Right ventricle myocardium inferior (tissue), 1 donor: ENCODE measurements at regions not wholly inside any gene's neighbourhood (a gene's known extent, or its start where the extent isn't known, plus 50 kb on each side); places are given as distances from the start of the nearest gene placed in this dataset.

ENCODE experiments used
- ATAC-seq: fragments of 200-7000 bp; cut with Tn5 transposase; one replicate; pipeline ENCODE4 v1.9.1; 2020; ENCODE audit warnings: mild to moderate bottlenecking, moderate library complexity
- DNase-seq: peaks from one replicate; pipeline ENCODE4 v3.0.0; 2021; ENCODE audit errors: missing footprints
- intact Hi-C: fragments of 100-400 bp; cut with DNase I; formaldehyde crosslinking; loops from one replicate; pipeline ENCODE4 v1.11.0; 2022
- donor health status: DM: no; HTN: yes; CAD: no; lungs with severe emphysema.

DNA sequence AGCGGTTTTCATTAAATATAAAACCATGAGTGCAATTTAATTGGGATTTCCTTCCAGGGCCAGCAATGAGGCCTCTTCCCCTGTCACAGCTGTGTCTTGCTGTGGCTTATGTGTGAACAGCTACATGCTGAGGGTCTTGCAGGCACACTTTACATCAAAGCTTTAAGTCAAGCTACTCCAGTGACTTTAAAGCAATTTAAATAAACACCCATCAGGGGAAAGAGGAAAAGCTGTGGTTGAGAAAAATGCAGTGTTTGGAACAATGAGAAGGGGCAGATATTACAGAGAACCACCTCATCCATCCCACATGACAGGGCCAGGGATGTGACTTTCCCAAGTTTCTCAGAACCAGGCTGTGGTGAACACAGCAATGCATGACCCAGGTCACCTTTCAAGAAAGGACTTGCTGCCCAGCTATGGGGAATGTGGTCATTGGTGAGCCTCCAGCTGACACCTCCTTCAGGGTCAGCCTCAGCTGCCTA is 115.9 kb upstream of the LPAR1 start:
- intact Hi-C loops: no loop called here
- ATAC-seq (no peak), DNase-seq (no peak)

DNA sequence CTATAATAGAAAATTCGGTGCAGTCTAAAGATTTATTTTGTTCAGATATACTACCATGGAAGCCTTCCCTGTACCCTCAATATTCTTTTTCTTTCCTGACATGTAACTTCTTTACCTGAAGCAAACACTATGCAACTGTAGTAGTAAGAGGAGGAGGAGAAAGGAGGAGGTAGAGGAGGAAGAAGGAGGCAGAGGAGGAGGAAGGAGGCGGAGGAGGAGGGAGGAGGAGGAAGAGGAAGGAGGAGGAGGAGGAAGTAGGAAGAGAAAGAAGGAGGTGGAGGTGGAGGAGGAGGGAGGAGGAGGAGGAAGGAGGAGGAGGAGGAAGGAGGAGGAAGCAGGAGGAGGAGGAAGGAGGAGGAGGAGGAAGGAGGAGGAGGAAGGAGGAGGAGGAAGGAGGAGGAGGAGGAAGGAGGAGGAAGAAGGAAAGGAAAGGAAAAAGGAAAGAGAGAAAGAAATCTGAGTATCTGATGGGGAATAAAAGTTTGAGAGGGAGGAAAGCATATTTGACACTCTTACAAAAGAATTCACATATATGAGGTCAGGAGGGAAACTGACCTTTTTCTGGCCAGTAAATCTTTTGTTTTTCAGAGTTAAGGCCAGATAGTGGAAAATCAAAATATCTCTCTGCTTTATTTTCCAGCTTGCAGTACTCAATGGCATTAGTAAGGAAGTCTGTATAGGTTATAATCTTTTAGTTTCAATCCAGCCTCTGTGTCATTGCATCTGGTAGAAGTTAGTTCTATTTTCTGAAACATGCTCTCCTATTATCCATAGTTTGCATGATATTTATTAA is 114.5 kb upstream of the LPAR1 start:
- intact Hi-C loops: no loop called here
- DNase-seq (no peak), ATAC-seq (no peak)

DNA sequence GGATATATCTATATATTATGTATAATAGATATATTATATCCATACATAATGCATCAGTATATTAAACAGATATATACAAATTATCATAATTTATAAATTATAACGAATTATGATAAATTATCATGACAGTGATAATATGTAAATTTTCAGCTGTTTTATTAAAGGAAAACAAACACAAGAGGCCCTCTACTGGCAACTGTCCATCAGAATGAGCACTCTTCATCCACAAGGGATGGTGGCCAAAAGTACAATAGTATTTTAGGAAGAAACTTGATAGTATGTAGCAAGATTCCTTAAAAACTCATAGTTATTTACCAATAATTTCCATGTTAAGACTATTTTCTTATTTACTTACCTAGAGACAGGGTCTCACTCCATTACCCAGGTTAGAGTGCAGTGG is 113.3 kb upstream of the LPAR1 start:
- no peak for ATAC-seq
- intact Hi-C loops: no loop called here
- no peak for DNase-seq

DNA sequence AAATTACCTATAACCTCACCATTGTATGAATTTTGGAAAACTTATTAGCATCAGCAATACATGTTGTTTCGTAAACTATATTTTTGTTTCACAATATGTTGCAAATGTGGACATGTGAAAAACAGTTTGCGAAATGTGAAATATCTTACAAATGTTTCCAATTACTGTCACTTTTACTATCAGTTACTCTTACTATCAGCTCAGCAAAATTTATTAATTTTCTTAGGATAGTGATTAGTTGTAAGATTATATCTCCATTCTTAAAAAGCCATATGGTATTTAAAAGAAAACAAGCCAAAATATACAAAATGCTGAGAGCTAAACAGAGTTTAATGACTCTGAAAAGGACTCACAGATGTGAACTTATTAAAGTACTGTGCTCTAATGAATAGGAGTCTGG is 111.9 kb upstream of the LPAR1 start:
- intact Hi-C loops: no loop called here
- no peak for ATAC-seq

DNA sequence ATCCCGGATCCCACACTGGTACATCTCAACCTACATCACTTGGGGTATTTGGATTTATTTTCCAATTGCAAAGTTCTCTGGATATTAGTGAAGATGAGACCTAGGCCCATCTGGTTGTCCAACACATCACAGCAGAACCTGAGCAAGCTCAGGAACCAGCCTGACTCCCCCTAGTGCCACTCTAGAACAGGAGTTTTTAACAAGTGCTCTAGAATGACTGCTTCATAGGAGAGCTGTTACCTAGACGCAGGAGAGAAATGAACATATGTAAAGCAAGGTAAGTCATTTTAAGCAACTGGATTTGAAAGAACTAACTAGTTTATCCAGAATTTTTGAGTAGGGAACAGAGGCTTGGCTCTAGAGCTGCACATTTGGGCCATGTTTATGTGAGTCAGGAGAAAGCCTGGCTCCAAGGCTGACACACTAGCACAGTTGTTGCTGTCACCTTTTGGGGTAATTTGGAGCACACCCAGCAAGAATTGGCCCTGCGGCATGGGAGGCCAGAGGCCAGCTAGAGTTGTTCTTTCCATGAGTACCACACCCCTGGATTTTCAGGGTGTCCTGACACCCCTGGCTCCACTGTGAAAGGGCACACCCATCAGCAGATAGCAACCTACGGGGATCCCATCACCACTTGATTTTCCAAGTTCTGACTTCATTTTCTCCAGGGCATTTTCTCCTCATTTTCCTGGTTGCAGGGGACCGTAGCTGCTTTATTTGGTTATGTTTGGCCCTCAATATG is 110.9 kb upstream of the LPAR1 start:
- ATAC-seq: peak; percentile 87
- DNase-seq: no peak
- intact Hi-C loops: no loop called here

More for the DNA sequence above, 111.9 kb upstream of the LPAR1 start:
- no peak for DNase-seq

DNA sequence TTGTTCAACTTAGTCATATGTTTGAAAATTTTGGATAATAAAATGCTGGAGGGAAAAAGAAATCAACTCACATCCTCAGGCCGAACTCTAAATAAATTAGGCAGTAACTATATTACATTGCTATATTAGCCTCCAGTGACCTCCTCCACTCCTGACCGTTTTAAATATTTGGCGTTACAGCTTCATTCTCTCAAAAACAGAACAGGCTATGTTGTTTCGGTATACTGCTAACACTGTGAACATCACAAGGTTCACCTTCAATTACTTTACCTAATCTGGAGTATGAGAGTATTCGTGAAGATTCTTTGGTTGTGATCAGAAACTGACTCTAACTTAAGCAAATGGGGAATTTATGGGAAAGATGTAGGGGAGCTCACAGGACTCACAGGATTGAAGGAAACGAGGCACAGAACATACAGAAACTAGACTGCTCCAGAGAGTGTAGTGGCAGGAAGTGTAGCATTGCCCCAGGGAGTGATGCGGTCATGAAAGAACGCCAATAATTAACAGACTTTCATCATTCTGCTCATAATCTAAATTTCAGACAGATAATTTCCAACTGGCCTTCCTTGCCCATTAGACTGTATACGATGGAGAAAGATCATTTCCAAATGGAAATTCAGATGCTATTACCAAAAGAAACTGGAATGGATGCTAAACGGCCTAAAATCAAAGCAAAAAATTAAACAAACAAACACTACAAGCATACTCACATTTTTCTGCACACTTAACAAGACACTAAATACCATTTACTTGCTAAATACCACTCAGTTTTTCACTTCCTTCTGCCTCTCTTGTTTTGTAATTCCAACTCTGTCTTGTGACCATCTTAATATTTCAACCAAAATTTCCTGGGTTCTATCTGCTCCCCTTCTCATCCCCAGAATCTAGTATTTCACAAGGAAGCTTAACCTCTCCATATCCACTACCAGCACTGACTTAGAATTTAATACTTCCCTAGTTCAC is 110.1 kb upstream of the LPAR1 start:
- ATAC-seq (no peak), DNase-seq (no peak)
- intact Hi-C loops: no loop called here

DNA sequence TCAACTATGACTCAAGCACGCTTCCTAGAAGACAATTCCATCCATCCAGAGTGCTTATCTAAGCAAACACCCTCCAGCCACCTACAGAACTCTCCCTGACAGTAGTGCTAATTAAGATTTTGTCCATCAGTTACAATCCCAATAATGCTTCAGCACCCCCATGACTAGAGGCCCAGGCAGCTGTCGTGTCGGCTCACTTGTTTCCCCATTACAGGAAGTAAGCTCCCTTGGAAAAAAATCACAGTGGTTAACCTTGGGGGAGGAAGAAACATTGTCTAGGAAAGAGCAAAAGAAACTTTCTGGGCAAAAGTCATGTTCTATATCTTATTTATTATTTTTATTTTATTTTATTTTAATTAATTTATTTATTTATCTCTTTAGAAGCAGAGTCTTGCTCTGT is 108.8 kb upstream of the LPAR1 start:
- intact Hi-C loops: no loop called here
- DNase-seq: peak; percentile 45
- ATAC-seq: no peak

DNA sequence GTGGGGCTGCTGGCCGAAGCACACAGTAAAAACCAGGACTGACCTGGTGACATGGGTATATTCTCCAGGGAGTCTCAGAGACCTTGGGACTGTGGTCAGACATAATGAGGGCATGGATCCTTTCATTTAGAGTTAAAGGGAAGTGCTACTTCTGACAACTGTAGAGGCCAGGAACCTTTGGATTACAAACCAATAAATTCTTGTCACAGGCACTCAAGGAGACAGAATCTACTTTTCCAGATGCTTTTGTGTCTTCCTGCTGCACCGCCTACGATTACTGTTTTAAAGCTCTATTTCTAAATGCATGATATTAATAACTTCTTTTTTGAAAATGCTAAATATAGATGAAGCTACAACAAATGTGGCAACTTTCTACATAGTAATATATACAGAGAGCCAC is 106.5 kb upstream of the LPAR1 start:
- intact Hi-C loops: no loop called here
- ATAC-seq (no peak), DNase-seq (no peak)

DNA sequence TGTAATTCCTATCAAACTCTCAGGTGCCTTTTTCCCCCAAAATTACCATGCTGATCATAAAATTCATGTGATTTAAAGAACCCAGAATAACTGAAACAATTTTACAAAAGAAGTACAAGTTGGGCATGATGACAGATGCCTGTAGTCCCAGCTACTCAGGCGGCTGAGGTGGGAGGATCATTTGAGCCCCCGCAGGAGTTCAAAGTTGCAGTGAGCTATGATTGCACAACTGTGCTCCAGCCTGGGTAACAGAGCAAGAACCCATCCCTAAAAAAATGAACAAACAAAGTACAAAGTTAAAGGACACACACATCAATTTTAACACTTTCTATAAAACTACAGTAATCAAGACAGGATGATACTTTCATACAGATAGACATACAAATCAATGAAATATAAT is 97.9 kb upstream of the LPAR1 start:
- intact Hi-C loops: no loop called here
- no peak for ATAC-seq
- no peak for DNase-seq

DNA sequence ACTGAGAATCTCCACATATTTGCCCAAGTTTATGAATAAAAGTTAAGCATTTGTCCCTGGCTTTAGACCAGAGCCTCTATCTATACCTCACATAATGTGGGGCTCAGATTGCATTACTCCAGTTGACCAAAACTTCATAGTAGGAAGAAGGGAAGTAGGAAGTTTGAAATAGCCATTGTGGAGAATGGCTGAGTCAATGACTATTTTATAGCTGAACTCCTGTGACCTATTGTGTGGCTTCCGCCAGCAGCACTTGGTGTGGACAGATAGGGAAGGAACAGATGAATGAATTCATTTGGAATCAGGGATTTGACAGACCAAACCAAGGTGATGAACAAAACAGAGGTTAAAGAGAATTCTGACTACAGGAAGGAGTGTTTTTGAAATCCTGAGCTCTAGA is 92.9 kb upstream of the LPAR1 start:
- DNase-seq (no peak), ATAC-seq (no peak)
- intact Hi-C loops: no loop called here

DNA sequence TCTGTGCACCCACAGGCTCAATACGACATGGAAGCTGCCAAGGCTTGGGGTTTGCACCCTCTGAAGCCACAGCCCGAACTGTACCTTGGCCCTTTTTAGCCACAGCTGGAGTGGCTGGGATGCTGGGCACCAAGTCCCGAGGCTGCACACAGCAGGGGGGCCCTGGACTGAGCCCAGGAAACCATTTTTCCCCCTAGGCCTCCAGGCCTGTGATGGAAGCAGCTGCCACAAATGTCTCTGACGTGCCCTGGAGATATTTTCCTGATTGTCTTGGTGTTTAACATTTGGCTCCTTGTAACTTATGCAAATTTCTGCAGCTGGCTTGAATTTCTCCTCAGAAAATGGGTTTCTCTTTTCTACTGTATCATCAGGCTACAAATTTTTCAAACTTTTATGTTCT is 82.3 kb upstream of the LPAR1 start:
- intact Hi-C loops: no loop called here
- DNase-seq (no peak), ATAC-seq (no peak)

DNA sequence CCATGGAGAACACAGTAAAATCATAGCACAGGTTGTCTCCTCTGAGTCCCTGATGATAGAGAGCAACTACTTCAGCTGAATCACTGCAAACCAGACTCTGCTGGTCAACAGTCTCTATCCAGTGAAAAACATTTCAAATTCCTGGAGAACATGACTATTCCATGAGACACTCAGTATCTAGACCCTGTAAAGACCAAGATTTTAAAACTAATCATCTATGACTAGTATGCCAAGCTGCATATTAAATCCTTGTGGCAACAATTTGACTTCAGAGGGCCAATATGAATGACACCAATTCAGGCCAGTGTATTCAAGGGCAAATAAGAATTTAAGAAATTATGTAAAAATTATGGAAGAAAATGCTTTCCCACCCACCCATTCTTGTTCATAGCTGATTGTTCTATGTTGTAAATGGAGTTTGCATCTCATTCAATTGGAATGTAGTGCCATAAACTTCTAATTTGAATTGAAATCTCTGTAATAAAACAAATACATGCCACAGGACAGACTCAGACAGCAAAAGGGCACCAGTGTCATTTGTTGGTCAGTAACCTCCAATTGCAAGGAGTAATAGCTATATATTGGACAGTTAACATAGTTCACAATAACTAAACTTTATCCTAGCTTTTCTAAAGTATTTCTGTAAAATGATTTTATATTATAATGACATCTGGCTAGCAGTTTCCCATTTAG is 80.1 kb upstream of the LPAR1 start:
- intact Hi-C loops: no loop called here
- no peak for DNase-seq
- ATAC-seq: no peak

DNA sequence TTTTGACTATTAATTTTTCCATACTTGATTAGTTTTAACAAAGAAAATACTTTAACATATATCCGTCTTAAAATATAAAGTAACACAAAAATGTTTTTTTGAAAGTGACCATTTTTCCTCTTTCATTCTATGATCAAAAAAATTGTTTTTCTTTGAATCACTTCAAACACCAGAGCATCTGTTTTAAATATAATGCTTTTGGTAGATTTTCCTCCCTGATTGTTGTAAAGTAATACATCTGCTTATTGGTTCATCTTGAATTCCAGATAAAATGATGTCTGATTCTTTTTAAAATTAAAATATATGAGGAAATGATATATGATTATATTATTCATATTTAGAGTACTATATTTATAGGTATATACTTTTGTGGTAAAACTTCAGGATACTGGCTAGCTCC is 76.2 kb upstream of the LPAR1 start:
- no peak for ATAC-seq
- intact Hi-C loops: no loop called here
- no peak for DNase-seq

DNA sequence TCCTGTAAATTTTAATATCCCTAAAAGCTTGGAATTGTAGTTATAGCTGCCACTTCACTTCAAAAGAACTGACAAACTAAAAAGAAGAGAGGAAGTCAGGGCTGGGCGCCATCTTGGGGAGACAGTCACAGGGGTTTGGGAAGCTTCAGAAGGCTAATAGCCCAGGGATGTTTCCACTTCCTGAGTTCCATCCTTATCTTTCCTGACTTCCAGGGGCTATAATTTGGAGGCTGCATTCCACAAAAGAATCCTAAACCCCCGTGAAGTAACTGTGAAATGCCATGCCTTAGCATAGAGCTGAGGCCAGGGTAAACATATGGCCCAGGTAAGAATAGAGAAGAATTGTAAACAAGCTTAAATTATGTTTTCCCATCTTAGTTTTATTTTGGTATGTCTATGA is 75.4 kb upstream of the LPAR1 start:
- ATAC-seq (no peak), DNase-seq (no peak)
- intact Hi-C loops: no loop called here

DNA sequence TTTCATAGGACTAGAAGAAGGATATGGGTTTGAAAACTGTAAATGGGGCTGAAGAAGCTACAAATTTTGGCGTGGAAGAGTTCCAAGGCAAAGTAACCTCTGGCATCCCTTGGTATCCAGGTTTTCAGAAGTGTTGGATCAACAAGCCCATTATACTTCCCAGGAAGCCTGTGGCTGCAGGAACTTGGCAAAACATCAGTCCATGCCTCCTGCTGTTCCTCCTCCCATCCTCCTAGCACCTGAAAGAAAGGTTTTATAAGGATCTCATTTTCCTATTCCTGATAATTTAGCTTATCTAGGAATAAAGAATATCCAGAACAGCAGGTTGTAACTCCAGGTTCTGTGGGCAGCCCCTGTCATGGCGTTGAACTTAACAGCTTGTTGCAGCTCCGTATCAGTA is 72.5 kb upstream of the LPAR1 start:
- ATAC-seq (no peak), DNase-seq (no peak)
- intact Hi-C loops: no loop called here

DNA sequence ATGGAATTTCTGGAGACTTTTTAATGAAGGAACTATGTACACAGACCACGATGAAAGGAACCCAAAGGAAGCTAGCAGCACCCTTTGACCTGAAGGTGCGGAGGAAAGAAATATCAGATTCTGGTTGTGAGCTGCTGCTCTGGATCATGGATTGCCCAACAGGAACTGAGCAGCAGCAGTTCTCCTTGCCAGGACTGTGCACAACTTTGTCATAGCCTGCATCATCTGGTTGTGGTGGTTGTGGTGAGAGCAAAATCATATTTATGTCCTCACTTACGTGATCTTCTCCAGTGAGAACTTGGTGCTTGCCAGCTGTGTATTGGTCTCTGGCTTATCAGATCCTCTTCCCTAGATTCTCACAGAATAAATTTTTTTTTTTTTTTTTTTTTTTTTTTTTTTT is 70.7 kb upstream of the LPAR1 start:
- ATAC-seq (no peak), DNase-seq (no peak)
- intact Hi-C loops: no loop called here

DNA sequence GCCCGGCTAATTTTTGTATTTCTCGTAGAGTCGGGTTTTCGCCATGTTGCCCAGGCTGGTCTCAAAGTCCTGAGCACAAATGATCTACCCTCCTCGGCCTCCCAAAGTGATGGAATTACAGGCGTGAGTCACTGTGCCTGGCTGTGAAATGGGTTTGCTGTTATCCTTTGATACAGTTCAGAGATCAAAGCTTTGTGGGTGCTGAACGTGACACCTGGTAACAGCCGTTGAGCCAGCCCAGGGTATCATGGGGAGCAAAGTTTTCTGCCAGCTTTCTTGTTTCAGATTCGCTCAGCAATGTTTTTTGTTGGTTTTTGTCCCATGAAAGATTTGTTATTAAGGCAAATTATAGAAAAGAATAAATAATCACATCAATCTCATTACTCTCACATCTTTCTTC is 68.9 kb upstream of the LPAR1 start:
- intact Hi-C loops: no loop called here
- DNase-seq: no peak
- no peak for ATAC-seq

DNA sequence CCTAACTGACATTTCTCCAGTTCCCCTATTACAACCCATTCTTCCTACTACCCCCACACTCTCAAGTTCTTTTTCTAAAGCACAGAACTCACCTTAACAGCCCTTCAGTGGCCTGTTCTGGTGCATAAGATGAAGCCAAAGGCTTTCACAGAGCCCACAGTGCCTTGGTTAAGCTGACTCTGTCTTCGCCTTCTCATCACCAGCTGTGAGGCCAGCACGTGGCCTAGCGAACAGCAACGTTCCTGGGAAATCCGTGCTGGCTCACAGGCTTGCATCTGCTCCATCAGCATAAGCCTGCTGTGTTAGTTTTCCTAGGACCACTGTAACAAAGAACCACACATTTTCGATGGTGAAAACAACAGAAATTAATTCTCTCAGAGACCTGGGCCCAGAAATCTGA is 67.9 kb upstream of the LPAR1 start:
- intact Hi-C loops: no loop called here
- ATAC-seq (no peak), DNase-seq (no peak)
